Activated T-cell treated with anti-CD3 and anti-CD28 coated beads, Interleukin-2, amount 50 U/mL, for 1 hour (primary cell): ENCODE measurements at regions not wholly inside any gene's neighbourhood (a gene's known extent, or its start where the extent isn't known, plus 50 kb on each side); places are given as distances from the start of the nearest gene placed in this dataset.

Source experiments
- DNase-seq: peaks from one replicate; pipeline ENCODE4 v3.0.0-alpha.2; 2020

GRCh38 chr13:22262001-22262885 is 591.4 kb downstream of the FGF9 start:
- DNase-seq: no peak

- DNase-seq: no peak
These were observed 592.3 kb downstream of the FGF9 start for GRCh38 chr13:22263185-22263584.

DNA sequence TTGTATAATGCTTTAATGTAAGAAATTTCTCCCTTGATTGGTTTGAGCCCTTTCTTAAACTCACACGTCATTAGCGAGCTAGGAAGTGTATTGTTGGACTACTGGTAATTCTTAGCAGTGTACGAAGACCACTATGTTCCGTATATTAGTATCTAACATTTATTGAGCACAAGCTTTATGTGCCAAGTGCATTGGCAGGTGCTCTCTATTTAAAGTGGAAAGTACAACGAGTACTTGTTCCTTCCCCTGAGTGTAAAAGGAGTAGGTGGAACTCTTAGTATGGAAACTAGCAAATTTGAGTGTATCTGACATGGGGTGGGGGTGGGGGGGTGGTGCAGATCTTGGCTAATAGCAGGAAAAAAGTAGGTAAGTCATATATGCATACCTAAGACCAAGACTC is 594.7 kb downstream of the FGF9 start:
- no peak for DNase-seq

DNA sequence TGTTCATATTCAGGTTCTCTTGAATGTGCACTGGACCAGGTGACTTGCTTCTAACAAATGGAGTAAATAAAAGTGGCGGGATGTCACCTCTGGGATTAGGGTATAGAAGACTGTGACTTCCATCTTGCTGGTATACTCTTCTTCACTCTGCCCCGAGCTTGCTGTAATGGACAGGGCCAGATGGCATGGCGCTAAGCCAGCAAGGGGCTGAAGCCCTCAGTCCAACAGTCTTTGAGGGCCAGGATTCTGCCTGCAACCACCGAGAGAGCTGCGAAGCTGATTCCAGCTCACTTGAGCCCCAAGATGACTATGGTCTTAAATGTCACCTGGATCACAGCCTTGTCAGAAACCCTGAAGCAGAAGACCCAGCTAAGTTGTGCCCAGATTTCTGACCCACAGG is 600.0 kb downstream of the FGF9 start:
- no peak for DNase-seq

DNA sequence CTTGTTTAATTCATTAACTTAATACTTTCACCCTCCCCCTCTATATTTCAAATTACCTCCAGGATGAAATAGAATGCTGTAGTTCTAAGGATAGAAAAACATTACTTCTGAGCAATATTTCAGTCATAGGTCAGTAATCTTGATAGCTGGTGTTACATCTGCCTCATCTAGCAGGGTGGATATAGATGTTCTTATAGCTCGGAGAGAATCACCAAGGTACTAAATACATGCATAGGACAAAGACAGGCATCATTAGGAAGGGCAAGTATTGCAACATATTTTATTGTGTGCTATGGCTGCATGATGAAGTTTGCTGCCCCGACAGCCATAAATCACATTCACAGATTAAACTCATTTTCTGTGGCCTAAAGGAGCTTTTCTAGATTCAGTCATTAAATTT is 601.0 kb downstream of the FGF9 start:
- no peak for DNase-seq

- no peak for DNase-seq
These were observed 604.5 kb downstream of the FGF9 start for GRCh38 chr13:22275393-22275792.

DNA sequence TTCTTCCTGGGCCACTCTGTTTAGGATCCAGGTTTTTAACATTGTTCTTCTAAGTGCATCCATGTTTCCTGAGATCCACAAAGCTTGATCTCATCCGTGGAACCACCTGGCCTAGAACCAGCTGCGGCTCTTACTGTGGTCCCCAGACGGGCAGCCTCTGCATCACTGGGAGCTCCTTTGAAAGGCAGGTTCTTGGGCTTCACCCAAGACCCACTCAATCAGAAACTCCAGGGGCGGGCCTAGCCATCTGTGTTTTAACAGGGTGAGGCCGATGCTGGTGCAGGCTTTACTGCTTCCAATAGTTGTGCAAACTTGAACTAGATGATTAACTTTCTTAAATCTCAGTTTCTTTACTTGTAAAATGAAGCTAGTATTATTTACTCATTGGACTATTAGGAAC is 605.7 kb downstream of the FGF9 start:
- DNase-seq: no peak

DNA sequence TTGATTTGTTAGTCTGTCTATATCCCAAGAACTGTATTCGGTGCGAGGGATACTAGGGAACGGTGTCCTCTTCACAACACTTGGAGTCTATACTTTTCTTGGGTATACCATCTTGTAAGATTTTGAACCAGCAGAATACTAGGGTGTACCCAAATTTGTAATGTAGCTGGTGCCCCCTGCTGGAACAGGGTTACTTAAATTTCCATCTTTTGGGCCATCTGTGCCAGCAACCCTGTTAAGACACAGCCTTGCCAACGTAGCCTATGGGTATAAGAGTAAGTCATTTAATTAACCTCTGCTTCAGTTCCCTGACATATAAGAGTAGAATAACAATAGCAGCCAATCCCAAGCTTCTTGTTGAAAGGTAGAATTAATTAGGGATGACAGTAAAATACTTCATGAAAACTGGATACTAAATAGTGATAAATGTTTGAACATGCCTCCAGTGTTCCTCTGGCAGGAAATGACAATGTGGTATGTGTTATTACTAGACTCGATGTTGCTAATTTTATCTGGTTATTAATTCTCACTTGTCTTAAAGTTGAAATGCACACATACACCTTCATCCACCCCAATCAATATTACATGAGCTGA is 607.6 kb downstream of the FGF9 start:
- peak; percentile 68 for DNase-seq

DNA sequence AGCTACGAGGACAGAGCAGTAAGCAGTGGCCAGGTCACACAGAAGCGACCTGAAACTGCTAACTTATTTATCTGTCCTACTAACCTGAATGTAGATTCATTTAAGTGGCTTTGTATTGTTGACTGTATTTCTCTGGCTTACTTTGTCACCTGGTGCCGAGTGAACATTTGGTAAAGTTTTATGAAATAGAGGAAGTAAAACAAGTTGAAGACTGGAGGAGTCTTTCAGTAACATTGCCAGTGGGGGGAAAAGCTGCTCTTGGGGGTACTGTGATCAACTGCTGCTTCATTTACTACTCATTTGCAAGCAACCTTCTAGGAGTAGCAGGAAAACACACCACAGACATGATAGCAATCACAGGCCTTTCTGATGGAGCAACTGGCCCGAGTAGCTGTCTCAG is 615.0 kb downstream of the FGF9 start:
- no peak for DNase-seq

- no peak for DNase-seq
These were observed 615.5 kb downstream of the FGF9 start for GRCh38 chr13:22286338-22286737.

DNA sequence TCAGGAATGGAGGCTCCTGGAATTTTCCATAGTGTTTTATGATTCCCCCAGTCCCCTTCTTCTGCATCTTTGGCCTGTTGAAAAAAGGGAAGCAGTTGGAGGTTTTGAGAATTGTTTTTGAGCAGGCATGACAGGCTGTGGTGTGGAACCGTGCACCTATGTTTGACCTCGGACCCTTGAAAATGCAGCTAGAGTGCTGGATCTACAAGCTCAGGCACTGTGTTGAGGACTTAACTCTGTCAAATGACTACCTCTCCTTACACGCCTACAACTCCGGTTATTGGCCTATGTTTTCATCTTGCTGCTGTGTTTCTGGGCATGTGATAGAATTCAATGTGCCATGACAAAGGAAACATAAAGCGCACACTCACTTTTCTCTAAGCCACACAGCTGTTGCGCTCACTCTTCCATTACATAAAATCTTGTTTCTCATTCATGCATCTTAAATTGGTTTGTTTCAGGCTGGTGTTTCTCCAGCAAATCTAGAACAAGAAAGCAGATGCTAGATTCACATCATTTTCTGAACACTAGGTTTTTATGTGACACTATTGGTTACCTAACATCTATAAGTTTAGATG is 616.6 kb downstream of the FGF9 start:
- DNase-seq: no peak

GRCh38 chr13:22288496-22288895 is 617.6 kb downstream of the FGF9 start:
- no peak for DNase-seq

GRCh38 chr13:22289711-22290110 is 618.8 kb downstream of the FGF9 start:
- DNase-seq: no peak

DNA sequence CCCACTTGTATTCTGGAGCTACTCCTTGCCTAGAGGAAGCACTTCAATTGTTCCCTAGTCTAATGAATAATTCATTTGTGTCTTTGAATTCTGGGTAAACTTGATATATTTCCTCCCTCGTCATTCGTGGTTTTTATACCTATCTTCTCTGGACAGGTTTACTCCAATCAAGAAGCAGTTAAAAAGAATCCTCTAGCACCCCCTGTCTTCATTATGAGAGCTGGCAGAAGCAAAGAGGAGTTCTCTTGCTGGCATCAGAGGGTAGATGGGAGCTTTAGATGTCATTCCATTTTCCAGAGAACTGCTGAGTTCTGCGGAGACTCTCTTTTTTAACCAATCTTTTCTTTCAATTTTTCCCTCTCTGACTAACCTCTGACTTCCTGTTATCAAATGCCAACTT is 627.7 kb downstream of the FGF9 start:
- no peak for DNase-seq

DNA sequence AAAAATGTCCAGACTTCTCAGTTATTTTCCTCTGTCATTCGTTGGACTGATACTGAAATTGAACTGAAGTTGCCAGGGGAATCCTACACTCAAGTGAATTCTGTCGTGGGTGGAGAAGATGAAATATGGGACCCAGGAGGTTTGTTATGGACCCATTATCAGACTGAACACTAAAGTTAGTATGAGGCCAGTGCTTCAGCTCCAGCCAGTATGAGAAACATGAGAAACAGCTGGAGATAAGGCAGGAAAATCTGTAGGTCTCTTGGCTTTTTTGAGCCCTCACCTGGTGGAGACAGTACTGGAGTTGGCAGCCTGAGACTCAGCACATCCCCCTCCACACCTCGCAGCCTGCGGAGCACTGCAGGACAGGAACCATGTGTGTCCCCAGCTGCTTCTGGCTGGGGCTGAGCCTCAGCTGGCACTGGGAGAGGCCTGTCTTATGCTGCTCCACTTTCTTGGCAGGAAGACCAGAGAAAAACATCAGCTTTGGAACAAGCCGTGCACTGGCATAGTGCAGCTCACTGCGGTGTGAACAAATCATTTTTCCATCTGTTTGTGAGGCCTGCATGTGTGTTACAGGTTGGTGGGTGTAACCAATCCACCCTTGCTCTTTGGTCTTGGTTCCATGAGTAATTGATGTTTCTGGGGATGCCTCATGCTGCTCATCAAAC is 641.0 kb downstream of the FGF9 start:
- no peak for DNase-seq

DNA sequence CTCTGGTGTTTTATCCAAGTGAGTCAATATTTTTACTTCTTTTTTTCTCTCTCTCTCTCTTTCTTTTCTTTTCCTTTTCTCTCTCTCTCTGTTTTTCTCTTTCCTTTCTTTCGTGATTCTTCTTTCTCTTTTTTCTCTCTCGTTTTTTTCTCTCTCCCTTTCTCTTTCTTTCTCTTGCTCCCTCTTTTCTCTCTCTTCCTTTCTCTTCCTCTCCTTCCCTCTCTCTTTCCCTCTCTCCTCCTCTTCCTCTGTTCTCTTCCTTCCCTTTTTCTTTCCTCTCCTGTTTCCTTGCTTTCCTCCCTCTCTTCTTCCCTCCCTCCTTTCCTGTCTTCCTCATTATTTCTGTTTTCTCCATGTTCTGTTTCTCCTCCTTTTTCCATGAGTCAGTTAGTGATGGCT is 641.5 kb downstream of the FGF9 start:
- no peak for DNase-seq

DNA sequence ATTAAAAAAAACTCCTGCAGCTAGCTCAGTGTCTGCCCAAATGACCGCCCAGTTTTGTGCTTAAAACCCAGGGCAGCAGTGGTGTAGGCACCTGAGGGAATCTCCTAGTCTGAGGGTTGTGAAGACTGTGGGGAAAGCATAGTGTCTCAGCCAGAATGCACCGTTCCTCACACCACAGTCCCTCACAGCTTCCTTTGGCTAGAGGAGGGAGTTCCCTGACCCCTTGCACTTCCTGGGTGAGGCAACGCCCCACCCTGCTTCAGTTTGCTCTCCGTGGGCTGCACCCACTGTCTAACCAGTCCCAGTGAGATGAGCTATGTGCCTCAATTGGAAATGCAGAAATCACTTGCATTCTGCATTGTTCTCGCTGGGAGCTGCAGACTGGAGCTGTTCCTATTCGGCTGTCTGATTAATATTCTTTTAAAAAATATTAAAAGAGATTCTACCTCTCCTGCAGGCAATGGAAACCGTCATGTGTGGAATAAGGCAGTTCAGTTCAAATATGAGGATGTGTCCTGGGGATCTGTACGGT is 645.7 kb downstream of the FGF9 start:
- no peak for DNase-seq

DNA sequence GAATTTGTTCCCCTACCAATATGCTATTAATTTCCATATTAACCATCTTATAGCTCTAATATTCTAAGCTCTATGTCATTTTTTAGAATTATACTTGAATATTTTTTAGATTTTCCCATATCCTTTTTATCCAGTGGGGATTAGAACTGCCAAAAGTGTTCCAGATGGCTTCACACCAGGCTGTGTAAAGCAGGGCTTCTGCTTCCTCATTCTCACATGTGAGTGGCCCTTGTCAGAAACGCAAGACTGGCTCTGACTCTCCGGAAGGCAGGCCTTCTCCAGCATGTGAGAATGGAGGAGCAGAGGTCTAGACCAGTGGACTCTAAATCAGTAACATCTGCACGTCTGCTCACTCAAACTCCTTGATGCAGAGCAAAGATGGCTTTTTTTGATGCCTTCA is 650.1 kb downstream of the FGF9 start:
- DNase-seq: no peak

- DNase-seq: no peak
These were observed 654.9 kb downstream of the FGF9 start for GRCh38 chr13:22325761-22326160.

GRCh38 chr13:22332416-22332815 is 661.5 kb downstream of the FGF9 start:
- DNase-seq: no peak

- DNase-seq: no peak
These were observed 665.6 kb downstream of the FGF9 start for GRCh38 chr13:22336460-22336859.

GRCh38 chr13:22357132-22357531 is 686.3 kb downstream of the FGF9 start:
- no peak for DNase-seq

- DNase-seq: no peak
These were observed 698.2 kb downstream of the FGF9 start for GRCh38 chr13:22369090-22369489.

- no peak for DNase-seq
These were observed 699.0 kb downstream of the FGF9 start for GRCh38 chr13:22369840-22370239.
